HG02870 (cell line): ENCODE measurements at regions not wholly inside any gene's neighbourhood (a gene's known extent, or its start where the extent isn't known, plus 50 kb on each side); places are given as distances from the start of the nearest gene placed in this dataset.
"Not testable (repeated sequence)": the region's sequence is repeated elsewhere in the genome, so short reads cannot be mapped to it uniquely, and the experiment has no call there.

ENCODE experiments used
- ATAC-seq: cut with Tn5 transposase; IDR thresholded peaks from one replicate; pipeline ENCODE4 v1.9.1; 2021; ENCODE audit warnings: mild to moderate bottlenecking, moderate library complexity; ENCODE audit not compliant: unreplicated experiment

DNA sequence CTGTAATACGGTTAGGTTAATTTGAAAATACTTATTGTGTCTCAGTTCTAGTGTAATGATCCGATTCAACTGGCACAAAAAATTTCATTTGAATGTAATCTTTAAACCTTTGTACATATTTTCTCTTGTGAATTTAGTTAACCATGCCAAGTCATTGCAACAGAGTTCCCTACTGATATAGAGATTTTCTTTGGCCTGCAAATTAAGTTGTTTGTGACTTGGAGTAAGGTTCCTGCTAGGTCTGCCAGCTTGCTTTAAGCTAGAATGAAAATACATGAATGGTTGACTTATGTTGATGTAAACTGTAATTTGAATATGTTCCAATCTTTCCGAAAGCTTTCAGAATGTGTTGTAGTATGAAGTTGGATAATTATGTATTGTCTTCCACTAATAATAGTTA, 1004.1 kb upstream of the EDIL3 start:
- ATAC-seq = no peak

DNA sequence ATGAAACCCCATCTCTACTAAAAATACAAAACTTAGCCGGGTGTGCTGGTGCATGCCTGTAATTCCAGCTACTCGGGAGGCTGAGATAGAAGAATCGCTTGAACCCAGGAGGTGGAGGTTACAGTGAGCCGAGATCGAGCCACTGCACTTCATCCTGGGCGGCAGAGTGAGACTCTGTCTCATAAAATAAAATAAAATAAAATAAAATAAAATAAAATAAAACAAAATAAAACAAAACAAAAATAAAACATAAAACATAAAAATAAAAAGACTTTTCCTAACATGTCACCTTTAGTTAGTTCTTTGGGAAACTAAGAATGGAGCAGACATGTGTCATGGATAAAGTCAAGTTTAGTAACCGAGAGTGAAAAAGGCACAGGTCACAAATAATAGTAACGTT, 1007.6 kb upstream of the EDIL3 start:
- ATAC-seq = not testable (repeated sequence)

DNA sequence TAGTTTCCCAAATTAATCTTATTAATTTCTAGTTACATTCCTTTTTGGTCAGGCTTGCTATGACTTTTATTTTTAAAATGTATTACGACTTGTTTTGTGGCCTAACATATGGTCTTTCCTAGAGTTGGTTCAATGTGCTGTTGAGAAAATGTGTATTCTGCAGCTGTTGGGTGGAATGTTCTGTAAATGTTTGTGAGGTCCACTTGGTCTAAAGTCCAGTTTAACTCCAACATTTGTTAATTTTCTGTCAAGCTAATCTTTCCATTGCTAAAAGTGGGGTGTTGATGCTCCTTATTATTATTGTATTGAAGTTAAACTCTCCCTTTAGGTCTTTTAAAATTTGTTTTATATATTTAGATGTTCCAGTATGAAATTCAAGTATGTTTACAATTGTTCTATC, 1010.8 kb upstream of the EDIL3 start:
- ATAC-seq = no peak

DNA sequence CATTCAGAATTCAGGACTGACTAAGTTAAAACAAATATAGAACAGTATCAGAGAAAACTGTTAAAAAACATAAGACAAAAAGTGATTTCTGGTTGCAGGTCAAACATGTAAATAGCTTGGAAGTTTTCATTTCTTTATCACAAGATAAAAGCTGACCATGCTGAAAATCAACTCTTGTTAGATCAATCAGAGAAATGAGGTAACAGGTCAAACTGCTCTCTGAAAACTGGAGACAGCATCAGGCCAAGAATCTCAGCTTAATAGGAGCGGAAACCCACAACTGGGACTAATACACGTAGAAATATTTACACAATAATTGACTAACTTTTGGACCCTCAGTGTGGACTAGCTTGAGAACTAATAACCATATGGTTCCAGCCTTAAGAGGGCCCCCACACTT, 1012.8 kb upstream of the EDIL3 start:
- no peak for ATAC-seq

DNA sequence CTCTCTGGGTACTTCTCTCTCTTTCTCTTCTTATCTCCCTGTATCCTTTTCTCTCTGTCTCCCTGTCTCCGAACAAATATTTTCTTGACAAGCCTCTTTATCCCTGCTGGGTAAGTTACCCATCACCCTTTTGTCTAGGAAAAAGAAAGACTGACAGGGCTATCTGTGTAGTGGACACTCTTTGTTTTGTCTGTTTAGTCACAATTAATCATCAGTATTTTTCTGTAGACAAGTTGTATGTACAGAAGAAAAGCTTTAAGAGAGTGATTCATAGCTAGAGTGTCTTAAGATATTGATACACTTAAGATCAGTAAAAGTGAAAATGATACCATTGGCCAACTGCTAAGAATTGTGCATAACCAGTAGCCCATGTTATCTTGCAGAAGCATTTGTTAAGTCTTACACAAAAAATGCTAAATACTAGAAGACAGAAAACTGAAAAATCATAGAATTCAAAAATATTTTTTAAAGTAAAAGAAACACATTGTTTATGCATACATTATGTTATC, 1043.8 kb upstream of the EDIL3 start:
- ATAC-seq = no peak

DNA sequence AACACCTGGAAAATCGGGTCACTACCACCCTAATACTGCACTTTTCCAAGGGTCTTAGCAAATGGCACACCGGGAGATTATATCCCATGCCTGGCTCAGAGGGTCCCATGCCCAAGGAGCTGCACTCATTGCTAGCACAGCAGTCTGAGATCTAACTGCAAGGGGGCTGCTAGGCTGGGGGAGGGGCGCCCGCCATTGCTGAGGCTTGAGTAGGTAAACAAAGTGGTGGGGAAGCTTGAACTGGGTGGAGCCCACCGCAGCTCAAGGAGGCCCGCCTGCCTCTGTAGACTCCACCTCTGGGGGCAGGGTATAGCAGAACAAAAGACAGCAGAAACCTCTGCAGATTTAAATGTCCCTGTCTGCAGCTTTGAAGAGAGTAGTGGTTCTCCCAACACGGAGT, 1047.0 kb upstream of the EDIL3 start:
- not testable (repeated sequence) for ATAC-seq

DNA sequence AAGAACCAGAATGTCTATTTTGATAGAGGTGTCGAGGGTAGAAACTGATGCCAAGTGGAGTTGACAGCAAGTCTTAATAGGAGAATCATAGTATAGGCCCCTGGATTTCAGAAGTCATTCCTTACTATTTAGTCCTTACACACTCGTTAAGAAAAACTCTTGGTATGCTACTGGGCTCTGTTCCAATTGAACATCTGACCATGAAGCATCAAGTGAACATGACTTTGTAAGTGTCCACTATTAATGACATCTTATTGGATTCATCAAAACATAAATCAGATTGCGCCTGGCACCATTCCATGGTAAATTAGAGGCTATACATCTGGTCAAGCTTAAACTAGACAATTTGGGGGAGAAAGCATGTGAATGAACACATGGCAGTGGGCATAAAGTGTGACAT, 1056.5 kb upstream of the EDIL3 start:
- ATAC-seq = no peak

DNA sequence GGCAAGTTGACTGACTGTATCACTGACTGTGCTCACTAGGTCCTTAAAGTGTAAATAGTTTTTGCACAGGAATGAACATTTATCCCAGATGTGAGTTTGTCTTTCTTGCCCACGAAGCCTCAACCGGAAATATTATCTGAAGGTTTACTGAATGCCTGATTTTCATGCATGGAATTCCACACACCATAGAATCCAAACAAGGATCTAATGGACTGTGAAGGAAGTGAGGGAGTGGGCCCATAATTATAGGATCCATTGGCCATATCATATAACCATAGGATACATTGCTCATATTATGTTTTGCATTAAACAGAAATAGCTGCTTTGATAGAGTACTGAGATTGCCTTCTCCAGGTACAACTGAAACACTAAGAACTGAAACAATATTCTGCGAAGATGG, 1057.2 kb upstream of the EDIL3 start:
- no peak for ATAC-seq

DNA sequence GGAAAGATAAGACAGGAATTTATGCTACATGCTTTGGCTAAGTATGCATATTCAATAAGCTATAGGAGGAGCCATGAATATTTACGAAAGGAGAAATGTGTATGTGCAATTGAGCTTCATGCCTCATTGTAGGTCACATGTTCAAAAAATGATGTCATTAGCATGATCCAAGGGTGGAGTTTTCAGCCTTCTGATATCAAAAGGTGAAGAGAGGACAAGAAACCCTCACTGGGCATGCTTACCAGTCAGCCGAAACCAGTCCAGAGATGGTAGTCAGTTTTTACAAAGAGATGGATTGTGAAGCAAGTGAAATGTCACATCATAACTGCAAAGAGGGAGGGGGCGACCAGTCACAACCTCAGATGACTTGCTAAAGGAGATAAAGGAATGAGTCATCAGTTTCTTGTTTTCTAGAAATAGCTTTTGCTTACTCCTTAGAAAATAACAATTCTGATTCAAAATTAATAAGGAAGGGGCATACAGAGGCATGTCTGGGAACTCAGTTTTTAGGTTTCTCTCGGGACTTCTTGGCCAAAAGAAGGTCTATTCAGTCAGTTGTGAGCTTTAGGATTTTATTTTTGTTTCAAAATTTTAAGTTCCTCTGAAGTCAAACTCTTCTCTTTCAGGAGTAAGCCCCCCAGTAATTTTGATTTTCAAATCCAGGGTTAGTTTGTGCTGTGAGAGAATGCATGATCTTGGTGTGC, 1067.8 kb upstream of the EDIL3 start:
- ATAC-seq = no peak

DNA sequence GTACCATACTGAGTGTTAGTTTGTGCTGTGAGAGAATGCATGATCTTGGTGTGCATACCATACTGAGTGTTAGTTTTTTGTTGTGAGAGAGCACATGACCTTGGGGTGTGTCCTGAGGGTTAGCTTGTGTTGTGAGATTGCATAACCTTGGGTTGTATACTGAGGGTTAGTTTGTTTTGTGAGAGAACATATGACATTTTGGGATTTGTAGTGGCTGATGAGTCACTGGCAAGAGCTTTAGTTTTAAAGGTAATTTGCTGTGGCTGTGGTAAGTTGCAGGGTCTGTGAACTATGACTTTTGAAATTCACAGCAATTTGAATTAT, 1068.3 kb upstream of the EDIL3 start:
- no peak for ATAC-seq

DNA sequence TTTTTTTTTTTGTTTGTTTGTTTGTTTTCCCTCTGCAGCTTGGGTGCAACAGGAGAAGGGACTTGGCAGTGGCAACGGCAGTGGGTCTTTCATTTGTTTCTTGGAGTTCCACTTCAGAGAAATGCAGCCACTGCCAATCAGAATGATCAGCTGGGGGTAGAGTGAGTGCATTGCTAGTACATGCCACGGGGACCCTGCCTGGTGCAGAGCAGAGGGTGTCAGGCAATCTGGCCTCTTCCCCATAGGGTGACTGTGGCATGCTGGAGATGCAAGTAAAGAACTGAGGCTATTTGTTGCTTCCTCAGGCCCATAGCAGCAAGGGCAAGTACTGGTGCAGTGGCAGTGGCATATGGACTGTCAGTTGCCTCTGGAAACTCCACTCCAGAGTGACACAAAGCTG, 1073.6 kb upstream of the EDIL3 start:
- no peak for ATAC-seq

DNA sequence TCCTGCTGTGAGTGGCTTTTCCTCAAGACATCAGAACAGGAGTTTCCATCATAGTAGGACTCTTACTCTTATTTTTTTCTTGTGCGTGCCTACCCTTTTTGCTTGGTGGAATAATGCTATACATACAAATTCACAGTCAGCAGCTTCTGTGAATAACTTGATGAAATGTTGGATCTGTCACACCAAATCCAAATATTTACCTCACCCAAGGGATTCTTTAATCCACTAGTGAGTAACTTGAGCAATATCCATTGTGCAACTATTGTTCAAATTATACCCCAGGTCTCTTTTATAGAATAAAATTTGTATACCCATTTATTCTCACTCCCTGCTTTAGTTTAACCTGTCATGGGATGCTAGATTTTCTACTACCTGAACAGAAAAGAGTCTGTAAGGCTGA, 1078.3 kb upstream of the EDIL3 start:
- no peak for ATAC-seq

DNA sequence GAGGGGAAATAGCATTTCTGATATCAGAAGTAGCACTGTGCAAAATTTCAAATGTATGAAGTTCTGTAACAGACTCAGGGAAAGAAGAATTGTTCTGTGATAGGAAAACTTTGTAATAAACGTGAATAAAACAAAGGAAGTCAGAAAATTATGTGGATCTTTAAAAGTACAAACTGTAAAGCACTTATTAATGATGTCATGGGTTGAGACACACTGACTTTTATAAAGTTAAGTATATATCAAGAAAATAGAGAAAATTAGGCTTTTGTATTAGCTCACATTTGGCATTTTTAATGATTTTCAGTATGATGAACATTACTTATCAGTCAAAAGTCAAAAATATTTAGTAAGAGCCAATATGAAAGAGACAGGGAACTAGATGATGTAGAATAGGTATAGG, 1081.7 kb upstream of the EDIL3 start:
- ATAC-seq = no peak

DNA sequence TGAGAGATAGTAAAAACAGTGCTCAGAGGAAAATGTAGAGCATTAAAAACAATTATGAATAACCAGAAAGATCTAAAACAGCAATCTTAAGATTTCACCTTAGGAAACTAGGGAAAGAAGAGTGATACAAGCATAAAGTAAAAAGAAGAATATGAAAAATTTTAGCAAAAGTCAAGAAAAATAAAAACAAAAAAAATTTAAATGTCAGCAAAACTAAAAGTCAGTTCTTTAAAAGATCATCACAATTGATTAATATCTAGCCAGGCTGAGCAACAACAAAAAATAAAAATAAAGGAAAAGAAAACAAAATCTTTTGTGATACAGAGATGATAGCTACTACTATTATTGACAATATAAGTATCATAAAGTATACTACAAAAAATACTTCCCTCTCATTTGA, 1088.1 kb upstream of the EDIL3 start:
- ATAC-seq = no peak

DNA sequence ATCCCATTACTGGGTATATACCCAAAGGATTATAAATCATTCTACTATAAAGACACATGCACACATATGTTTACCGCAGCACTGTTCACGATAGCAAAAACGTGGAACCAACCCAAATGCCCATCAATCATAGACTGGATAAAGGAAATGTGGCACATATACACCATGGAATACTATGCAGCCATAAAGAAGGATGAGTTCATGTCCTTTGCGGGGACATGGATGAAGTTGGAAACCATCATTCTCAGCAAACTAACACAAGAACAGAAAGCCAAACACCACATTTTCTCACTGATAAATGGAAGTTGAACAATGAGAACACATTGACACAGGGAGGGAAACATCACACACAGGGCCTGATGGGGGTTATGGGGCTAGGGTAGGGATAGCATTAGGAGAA, 1090.5 kb upstream of the EDIL3 start:
- ATAC-seq = not testable (repeated sequence)

DNA sequence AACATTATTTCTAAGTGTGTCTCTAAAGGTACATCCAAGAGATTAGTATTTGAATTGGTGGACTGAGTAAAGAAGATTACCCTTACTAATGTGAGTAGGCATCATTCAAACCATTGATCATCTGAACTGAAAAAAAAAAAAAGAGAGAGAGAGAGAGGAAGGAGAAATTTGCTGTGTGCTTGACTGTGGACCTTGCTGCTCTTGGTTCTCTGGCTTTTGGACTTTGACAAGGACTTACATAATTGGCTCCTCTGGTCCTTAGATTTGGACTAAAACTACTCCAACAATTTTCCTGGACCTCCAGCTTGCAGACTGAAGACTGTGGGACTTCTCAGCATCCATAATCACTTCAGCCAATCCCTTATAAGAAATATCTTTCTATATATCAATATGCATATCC, 1091.9 kb upstream of the EDIL3 start:
- no peak for ATAC-seq

DNA sequence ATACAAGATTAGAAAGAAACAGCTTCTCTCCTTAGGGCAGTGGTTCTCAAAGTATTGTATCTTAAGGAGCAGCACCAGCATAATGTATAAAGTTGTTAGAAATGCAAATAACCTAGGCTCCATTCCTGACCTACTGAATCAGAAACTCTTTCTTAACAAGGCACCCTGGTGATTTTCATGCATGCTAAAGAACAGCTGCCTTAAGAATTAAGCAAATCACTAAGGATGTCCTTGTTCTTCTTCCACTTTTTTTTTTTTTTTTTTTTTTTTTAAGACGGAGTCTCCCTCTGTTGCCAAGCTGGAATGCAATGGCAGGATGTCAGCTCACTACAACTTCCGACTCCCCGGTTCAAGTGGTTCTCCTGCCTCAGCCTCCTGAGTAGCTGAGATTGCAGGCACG, 1095.2 kb upstream of the EDIL3 start:
- ATAC-seq = no peak

DNA sequence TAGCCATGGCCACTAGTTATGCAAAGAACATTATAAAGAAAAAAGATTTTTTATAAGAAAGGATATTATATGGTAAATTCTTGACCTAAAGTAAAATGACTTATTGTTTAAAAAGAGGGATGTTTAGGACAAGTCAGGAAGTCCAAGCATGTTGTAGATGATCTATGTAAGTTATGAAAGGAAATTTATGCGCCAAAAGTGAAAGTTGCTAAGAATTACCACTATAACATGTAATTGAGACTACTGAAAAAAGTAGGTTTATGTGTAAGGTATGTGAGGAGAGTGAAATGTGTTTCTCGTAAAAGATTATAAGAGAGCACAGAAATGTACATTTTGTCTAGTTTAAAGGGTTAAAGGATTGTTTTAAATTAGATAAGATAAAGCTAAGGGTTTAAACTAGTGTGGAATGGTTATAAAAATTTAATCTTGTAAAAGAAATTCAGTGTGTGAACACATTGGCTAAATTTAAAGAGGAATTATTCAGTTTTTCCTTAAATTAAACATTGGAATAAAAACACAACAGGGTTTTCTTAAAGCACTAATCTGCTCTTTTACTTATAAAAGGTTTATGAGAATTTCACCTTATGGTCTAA, 1100.4 kb upstream of the EDIL3 start:
- ATAC-seq = no peak

DNA sequence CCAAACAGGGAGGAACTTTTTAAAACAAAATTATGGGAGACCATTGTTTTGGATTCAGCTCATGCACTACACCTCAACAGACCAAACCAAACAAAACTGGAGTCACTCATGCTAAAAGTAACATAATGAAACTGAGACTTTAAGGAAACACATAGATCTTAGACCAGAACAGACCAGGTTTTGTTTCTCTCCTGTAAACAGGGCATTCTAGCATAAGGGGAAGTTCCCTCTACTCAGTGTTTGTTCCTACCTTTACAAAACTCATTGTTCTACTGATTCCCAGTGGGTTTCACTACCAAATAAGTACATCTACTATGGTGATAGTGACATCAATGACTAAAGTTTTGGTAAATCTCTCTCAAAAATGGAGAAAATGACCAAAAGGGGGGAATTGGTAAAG, 1103.6 kb upstream of the EDIL3 start:
- ATAC-seq = no peak

DNA sequence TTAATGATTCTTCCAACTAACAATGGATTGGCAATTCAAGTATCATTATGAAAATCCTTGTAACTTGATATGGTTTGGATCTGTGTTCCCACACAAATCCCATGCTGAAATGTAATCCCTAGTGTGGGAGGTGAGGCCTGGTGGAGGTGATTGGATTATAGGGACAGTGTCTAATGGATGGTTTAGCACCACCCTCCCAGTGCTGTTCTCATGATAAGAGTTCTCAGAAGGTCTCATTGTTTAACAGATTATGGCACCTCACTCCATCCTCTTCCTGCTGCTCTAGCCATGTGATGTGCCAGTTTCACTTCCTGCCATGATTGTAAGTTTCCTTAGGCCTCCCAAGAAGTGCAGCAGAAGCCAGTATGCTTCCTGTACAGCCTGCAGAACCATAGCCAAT, 1116.2 kb upstream of the EDIL3 start:
- no peak for ATAC-seq

DNA sequence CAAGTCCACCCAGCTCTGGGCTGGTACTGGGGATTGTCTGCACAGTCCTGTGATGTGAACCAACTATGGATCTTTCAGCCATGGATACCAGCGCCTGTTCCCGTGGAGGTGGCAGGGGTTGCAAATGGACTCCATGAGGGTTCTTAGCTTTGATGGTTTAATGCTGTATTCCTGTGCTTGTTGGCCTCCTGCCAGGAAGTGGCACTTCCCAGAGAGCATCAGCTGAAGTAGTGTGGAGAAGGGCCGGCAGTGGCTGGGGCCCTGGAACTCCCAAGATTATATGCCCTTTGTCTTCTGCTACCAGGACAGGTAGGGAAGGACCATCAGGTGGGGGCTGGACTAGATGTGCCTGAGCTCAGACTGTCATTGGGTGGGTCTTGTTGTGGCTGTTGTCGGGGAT, 1104.8 kb upstream of the COX7C start:
- ATAC-seq = no peak

DNA sequence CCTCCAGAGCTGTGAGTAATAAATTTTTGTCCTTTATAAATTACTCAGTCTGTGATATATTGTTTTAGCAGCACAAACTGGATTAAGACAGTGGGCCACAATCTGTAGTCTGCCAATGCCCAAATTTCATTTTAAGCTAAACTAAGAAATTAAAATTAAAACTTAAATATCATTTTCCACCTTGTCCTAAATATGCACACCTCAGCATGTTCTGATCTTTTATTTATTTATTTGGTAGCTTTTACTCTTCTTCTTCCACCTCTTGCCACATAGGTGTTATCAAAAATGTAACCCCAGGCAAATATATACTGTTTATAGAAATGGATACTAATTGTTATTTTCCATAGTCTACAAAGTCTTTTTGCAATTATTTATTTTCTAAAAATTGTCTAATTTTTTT, 1102.2 kb upstream of the COX7C start:
- no peak for ATAC-seq

DNA sequence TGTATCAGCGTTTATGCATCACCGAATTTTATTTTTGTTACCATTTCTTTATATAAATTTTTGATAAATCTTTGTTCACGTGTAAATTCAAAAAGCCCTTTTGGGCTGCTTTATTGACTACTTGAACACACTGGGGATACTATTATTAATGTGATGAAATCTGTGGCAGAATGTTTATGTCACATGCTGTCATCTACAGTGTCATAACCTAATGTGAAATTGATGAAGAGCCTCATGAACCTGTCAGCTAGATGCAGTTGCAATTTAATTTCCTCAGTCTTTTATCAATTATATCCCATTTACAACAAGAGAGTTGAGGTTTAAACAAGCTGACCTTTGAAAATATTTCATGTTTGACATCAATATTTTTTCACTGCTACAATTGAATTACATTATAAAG, 1100.4 kb upstream of the COX7C start:
- ATAC-seq = no peak
